SK-N-MC (cell line): ENCODE measurements at regions not wholly inside any gene's neighbourhood (a gene's known extent, or its start where the extent isn't known, plus 50 kb on each side); places are given as distances from the start of the nearest gene placed in this dataset.
"Not testable (repeated sequence)": the region's sequence is repeated elsewhere in the genome, so short reads cannot be mapped to it uniquely, and the experiment has no call there.

Experiments
- EZH2 ChIP-seq: fragments of 200-600 bp; sonication (generic); IDR thresholded peaks from one replicate; pipeline ENCODE4 v1.6.1; 2017; ENCODE audit warnings: antibody characterized with exemption
- POLR2AphosphoS5 ChIP-seq: IDR thresholded peaks from 2 replicates; pipeline ENCODE4 v1.6.1; 2012; ENCODE audit warnings: mild to moderate bottlenecking, low read depth, low read length, borderline replicate concordance

DNA sequence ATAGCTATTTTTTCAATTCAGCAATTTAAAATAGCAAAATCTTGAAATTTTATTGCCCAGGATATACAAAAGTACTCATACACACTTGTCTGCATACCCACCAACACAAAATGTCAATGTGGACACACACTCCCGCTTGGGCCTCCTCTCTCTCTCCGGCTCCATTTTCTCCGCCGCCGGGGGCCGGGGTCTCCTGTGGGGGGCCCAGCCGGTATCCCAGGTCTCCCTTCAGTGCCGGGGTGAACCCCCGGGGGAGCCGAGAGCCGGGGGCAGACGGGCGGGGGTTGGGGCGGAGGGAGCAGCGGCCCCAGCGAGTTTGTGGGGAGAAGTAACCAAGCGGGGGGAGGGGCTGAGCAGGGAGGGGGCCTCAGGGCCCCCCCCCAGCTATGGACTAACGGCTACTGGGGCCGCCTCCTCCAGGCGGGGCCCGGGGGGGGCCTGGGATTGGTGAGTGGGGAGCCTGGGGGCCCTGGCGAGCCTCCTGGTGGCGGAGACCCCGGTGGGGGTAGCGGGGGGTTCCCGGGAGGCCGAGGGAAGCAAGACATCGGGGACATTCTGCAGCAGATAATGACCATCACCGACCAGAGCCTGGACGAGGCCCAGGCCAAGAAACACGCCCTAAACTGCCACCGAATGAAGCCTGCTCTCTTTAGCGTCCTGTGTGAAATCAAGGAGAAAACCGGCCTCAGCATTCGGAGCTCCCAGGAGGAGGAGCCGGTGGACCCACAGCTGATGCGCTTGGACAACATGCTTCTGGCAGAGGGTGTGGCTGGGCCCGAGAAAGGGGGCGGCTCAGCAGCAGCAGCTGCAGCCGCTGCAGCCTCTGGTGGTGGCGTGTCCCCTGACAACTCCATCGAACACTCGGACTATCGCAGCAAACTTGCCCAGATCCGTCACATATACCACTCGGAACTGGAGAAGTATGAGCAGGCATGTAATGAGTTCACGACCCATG lies 56.6 kb downstream of the CHST2 start:
- TF ChIP-seq POLR2AphosphoS5, EZH2: not testable (repeated sequence)
